GM06990 (cell line): ENCODE measurements at regions not wholly inside any gene's neighbourhood (a gene's known extent, or its start where the extent isn't known, plus 50 kb on each side); places are given as distances from the start of the nearest gene placed in this dataset.

Experiments used
- DNase-seq: peaks from one replicate; pipeline ENCODE4 v3.0.0-alpha.2; 2011; ENCODE audit not compliant: insufficient read length; ENCODE audit errors: extremely low read depth
- H3K27me3 ChIP-seq: replicated peaks from 2 replicates; pipeline ENCODE4 v1.6.0; 2011; ENCODE audit warnings: low read length; ENCODE audit not compliant: control insufficient read depth, insufficient read depth
- H3K36me3 ChIP-seq: 2 replicates; pipeline ENCODE4 v1.5.1; 2011; ENCODE audit warnings: low read length; ENCODE audit not compliant: control insufficient read depth, insufficient read depth
- H3K4me3 ChIP-seq: replicated peaks from 2 replicates; pipeline ENCODE4 v1.5.1; 2011; ENCODE audit warnings: low read depth, mild to moderate bottlenecking, control low read depth, low read length
- TF ChIP-seq, protein P1 (sequence below): IDR thresholded peaks from 2 replicates; pipeline ENCODE4 v1.5.1; 2011; ENCODE audit warnings: low read length, control low read depth, mild to moderate bottlenecking, inconsistent platforms; ENCODE audit not compliant: insufficient read depth, poor library complexity, severe bottlenecking

DNA sequence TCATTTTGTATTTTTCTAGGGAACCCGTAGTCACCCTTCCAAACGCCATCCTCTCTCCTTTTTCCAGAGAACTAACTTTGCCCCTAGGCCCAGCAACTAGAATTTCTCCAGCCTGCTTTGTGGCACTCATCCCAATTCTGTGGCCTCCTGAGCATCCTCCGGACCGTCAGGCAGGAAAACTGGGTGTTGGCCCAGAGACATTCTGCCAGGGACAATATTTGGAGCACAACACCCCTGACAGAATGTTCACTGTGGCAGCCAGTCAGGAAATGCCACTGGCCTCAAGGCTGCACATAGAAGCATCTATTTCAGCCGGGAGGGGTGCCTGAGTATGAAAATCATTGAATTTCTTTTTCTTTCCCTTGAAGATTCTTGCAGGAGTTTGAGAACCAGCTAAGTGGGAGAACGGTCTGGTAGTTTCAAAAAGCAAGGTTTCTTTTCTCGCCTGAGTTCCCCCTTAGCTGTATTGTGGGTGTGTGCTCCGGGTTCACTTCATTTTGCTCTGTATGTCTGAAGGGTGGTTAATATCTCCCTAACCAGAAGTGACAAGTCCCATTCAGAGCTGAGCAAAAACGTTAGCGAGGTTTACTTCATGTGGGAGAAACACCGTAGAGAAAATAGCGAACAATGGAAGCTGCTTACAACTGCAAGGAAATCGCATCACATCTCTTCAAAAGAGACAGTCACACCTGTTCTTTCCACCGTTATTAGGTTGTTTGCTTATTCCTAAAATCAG is 108.1 kb upstream of the TPM1 start:
- no peaks in the 10 kb centered on the region for H3K36me3 ChIP-seq
- H3K4me3 ChIP-seq: no peak overlapping the region
- TF ChIP-seq, protein P1, sequence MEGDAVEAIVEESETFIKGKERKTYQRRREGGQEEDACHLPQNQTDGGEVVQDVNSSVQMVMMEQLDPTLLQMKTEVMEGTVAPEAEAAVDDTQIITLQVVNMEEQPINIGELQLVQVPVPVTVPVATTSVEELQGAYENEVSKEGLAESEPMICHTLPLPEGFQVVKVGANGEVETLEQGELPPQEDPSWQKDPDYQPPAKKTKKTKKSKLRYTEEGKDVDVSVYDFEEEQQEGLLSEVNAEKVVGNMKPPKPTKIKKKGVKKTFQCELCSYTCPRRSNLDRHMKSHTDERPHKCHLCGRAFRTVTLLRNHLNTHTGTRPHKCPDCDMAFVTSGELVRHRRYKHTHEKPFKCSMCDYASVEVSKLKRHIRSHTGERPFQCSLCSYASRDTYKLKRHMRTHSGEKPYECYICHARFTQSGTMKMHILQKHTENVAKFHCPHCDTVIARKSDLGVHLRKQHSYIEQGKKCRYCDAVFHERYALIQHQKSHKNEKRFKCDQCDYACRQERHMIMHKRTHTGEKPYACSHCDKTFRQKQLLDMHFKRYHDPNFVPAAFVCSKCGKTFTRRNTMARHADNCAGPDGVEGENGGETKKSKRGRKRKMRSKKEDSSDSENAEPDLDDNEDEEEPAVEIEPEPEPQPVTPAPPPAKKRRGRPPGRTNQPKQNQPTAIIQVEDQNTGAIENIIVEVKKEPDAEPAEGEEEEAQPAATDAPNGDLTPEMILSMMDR: no peak
- DNase-seq: no peak
- no peaks in the 10 kb centered on the region for H3K27me3 ChIP-seq

DNA sequence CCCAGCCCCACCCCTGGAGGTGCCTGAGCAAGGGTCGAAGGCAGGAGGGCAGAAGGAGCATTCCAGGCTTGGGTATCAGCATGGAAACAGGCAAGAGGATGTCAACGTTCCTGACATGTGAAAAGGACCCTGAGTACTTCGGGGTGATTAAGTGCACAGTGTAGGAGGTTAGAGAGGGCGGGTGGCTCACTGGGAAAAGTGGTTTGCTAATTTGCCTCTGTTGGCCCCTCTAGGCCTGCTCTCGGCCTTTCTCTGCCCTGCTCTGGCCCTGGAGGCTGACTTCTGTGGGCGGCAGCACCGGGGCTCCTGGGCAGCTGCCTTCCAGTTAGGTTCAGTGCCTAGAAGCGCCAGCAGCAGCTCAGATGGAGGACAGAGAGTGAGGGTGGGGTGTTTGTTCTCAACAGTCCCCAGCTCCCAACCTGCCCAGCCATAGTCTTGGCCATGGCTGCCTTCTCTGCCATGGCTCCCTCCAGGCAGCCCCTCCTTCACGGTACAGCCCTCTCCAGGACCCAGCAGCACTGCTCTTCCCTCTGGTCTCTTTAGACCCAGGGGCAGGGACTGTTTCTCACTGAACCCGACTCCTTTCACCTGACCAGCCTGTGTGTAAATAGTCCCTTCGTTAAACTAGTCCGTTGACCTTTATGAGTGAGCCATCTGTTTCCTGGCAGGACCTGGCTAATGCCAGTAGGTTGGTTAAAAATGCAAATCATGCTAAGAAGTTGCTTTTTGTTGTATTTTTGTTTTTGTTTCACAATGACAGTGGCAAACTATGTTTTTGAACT is 107.1 kb upstream of the TPM1 start:
- no peak for DNase-seq

DNA sequence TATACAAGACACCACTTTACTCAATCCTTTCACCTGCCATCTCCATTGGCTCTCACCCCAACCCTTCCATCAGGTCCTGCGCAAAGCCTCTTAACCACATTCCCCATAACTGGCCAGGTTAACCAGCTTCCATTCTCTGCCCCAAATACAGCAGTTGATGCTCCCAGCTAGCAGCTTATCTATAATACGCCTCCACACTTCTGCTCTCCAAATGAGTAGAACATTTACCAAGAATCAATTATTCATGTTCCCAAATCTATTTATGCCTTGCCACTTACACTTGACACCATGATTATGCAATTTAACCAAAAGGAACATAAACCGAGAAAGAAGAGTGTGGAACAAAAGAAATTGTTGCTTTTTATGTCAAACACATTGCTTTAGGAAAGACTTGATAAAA is 103.7 kb upstream of the TPM1 start:
- DNase-seq: no peak
- H3K27me3 ChIP-seq: peaks cover 2% of the 10 kb centered on the region
- H3K36me3 ChIP-seq: no peaks in the 10 kb centered on the region
- no peak overlapping the region for H3K4me3 ChIP-seq
- TF ChIP-seq, protein P1: no peak

More for the DNA sequence above, 107.1 kb upstream of the TPM1 start:
- Histone ChIP-seq H3K36me3 (no peaks in the 10 kb centered on the region), H3K27me3 (no peaks in the 10 kb centered on the region; the same call in 1 of the 2 replicates), H3K4me3 (no peak overlapping the region)
- TF ChIP-seq, protein P1: no peak

DNA sequence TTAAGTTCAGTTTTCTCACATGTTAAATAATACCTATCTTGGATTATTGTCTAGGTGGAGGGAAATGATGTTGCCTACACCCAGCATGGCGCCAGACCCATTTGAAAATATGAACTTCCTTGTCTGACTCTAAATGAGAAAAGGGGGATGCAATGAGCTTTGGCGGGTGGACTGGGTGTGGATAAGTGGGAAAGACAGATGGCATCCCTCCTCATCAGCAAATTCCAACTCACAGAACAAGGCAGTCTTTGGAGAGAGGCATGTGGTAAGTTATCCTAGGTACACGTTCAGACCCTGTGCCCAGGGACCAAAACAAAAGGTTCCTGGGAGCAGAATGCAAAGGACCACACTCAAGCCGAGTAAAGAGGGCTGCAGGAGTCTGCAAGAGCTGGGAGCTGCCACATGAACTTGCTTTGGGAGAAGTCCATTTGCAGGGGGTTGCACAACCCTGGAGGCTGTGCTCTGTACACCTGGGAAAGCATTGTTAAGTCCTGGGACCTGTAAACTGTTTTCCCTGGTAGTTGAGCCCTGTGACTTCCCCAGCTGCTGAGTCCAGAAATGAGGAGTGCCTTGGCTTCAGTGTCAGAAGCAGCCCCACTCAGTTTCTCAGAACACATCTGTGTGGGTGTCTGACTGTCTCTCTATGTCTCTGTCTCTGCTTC is 102.3 kb upstream of the TPM1 start:
- TF ChIP-seq, protein P1: no peak
- H3K36me3 ChIP-seq: no peaks in the 10 kb centered on the region
- H3K27me3 ChIP-seq: peaks cover 2% of the 10 kb centered on the region
- H3K4me3 ChIP-seq: no peak overlapping the region
- no peak for DNase-seq

DNA sequence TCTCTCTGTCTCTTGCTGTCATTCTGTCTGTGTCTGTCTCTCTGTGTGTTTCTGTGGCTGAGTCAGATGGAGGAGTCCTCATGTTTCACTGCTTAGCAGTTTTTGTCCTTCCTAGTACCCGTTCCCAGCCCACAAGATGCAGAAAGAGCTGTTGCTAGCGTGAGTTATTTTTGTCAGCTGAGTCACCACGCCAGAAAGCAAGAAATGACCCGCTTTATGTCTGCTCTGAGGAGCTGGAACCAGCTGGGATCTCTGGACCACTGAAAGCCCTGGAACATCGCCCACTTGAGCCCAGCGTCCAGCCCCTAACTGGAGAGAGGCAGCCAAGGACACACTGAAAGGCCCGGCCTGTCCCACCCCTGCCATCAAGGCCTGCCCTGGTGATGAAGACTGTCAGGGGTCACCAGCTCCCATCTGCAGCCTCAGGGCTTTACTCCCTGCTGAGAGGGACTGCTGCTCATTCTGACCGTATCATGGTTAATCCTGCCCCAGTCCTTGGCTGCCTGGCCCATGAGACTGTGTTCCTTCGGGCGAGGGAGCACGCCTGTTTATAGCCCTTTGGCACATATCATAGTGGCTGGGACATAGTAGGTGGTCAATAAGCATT is 101.7 kb upstream of the TPM1 start:
- peaks cover 2% of the 10 kb centered on the region for H3K27me3 ChIP-seq

More for the DNA sequence above, 101.7 kb upstream of the TPM1 start:
- no peak for DNase-seq
- TF ChIP-seq, protein P1: no peak
- H3K36me3 ChIP-seq: no peaks in the 10 kb centered on the region
- no peak overlapping the region for H3K4me3 ChIP-seq
